Middle frontal gyrus (tissue), 1 donor: ENCODE measurements at regions not wholly inside any gene's neighbourhood (a gene's known extent, or its start where the extent isn't known, plus 50 kb on each side); places are given as distances from the start of the nearest gene placed in this dataset.

Source experiments
- DNase-seq: peaks from one replicate; pipeline ENCODE4 v3.0.0-alpha.2; 2015; ENCODE audit warnings: low spot score; ENCODE audit errors: extremely low spot score

GRCh38 chr1:25024615-25025350 lies 94.7 kb upstream of the RUNX3 start:
- DNase-seq, result no peak

- DNase-seq, result no peak
These were observed 93.8 kb upstream of the RUNX3 start for GRCh38 chr1:25023826-25024225.

- no peak for DNase-seq
These were observed 93.1 kb upstream of the RUNX3 start for GRCh38 chr1:25023190-25023578.

GRCh38 chr1:25022361-25023189 lies 92.5 kb upstream of the RUNX3 start:
- peak; percentile 50 for DNase-seq

GRCh38 chr1:25021591-25022215 lies 91.6 kb upstream of the RUNX3 start:
- DNase-seq, result no peak

- DNase-seq, result no peak
These were observed 90.9 kb upstream of the RUNX3 start for GRCh38 chr1:25020851-25021590.

- DNase-seq, result no peak
These were observed 90.2 kb upstream of the RUNX3 start for GRCh38 chr1:25020173-25020845.

- no peak for DNase-seq
These were observed 89.5 kb upstream of the RUNX3 start for GRCh38 chr1:25019337-25020172.

- DNase-seq, result no peak
These were observed 88.9 kb upstream of the RUNX3 start for GRCh38 chr1:25018943-25019336.

- DNase-seq, result no peak
These were observed 88.1 kb upstream of the RUNX3 start for GRCh38 chr1:25018110-25018735.

- no peak for DNase-seq
These were observed 87.5 kb upstream of the RUNX3 start for GRCh38 chr1:25017436-25018109.

GRCh38 chr1:25012966-25013962 lies 83.2 kb upstream of the RUNX3 start:
- DNase-seq, result no peak

GRCh38 chr1:25011943-25012638 lies 82.0 kb upstream of the RUNX3 start:
- DNase-seq, result no peak

- no peak for DNase-seq
These were observed 81.2 kb upstream of the RUNX3 start for GRCh38 chr1:25011275-25011674.

- no peak for DNase-seq
These were observed 79.7 kb upstream of the RUNX3 start for GRCh38 chr1:25009671-25010262.

- DNase-seq, result no peak
These were observed 78.1 kb upstream of the RUNX3 start for GRCh38 chr1:25008192-25008485.
